PC-9 (cell line): ENCODE measurements at regions not wholly inside any gene's neighbourhood (a gene's known extent, or its start where the extent isn't known, plus 50 kb on each side); places are given as distances from the start of the nearest gene placed in this dataset.
"Not testable (repeated sequence)": the region's sequence is repeated elsewhere in the genome, so short reads cannot be mapped to it uniquely, and the experiment has no call there.

Source experiments
- BruUV-seq: library from RNA; stranded (reverse); fragments of 400-500 nt; replicated peaks from 2 replicates; lab custom pipeline; 2021; lab: Mats Ljungman, UMichigan
- CTCF ChIA-PET: fragments of 300-600 bp; sonication (Branson Sonifier 250); formaldehyde crosslinking; loops from one replicate; lab custom pipeline; 2022; ENCODE audit warnings: antibody characterized with exemption; lab: Charles Lee
- POLR2A ChIA-PET: fragments of 300-600 bp; sonication (Branson Sonifier 250); formaldehyde crosslinking; loops from one replicate; lab custom pipeline; 2022; ENCODE audit warnings: antibody characterized with exemption; ENCODE audit not compliant: unreplicated experiment; lab: Charles Lee
- DNase-seq, 2 experiments: peaks; one replicate each; pipeline versions ENCODE4 v3.0.0 to v3.0.0-alpha.2; 2015 to 2022; ENCODE audit warnings: mixed read lengths in 1 of 2
- H2AFZ ChIP-seq: fragments of 200-600 bp; sonication (generic); 2 replicates; pipeline ENCODE4 v1.8.1; 2017; ENCODE audit warnings: antibody characterized with exemption
- H3F3A ChIP-seq: fragments of 200-600 bp; sonication (generic); 2 replicates; pipeline ENCODE4 v1.8.1; 2017; ENCODE audit warnings: antibody characterized with exemption, mild to moderate bottlenecking, low read depth; ENCODE audit not compliant: insufficient read depth
- H3K27ac ChIP-seq: fragments of 200-600 bp; sonication (generic); 2 replicates; pipeline ENCODE4 v1.6.1; 2016; ENCODE audit warnings: mixed run types
- H3K27me3 ChIP-seq: fragments of 200-600 bp; sonication (generic); 2 replicates; pipeline ENCODE4 v1.6.1; 2016; ENCODE audit warnings: low read depth, mixed run types; ENCODE audit not compliant: insufficient read depth
- H3K36me3 ChIP-seq: fragments of 200-600 bp; sonication (generic); 2 replicates; pipeline ENCODE4 v1.6.1; 2016; ENCODE audit warnings: low read depth, mixed run types
- H3K4me1 ChIP-seq: fragments of 200-600 bp; sonication (generic); replicated peaks from 2 replicates; pipeline ENCODE4 v1.6.1; 2016; ENCODE audit warnings: mixed run types; ENCODE audit not compliant: insufficient read depth
- H3K4me2 ChIP-seq: fragments of 200-600 bp; sonication (generic); 2 replicates; pipeline ENCODE4 v1.6.1; 2017; ENCODE audit warnings: mixed run types
- H3K4me3 ChIP-seq: fragments of 200-600 bp; sonication (generic); 2 replicates; pipeline ENCODE4 v1.6.1; 2016; ENCODE audit warnings: mixed run types
- H3K79me2 ChIP-seq: fragments of 200-600 bp; sonication (generic); 2 replicates; pipeline ENCODE4 v1.6.1; 2017; ENCODE audit warnings: low read depth, mixed run types
- H3K9me2 ChIP-seq: fragments of 200-600 bp; sonication (generic); 2 replicates; pipeline ENCODE4 v1.8.1; 2017; ENCODE audit warnings: mild to moderate bottlenecking; ENCODE audit not compliant: insufficient read depth
- H3K9me3 ChIP-seq: fragments of 200-600 bp; sonication (generic); 2 replicates; pipeline ENCODE4 v1.8.1; 2016; ENCODE audit warnings: low read depth; ENCODE audit not compliant: insufficient read depth
- H4K20me1 ChIP-seq: fragments of 200-600 bp; sonication (generic); 2 replicates; pipeline ENCODE4 v1.8.1; 2017; ENCODE audit not compliant: insufficient read depth
- EZH2 ChIP-seq: fragments of 200-600 bp; sonication (generic); IDR thresholded peaks from 2 replicates; pipeline ENCODE4 v1.8.0; 2017; ENCODE audit warnings: antibody characterized with exemption, low read depth
- intact Hi-C: fragments of 100-400 bp; cut with micrococcal nuclease; formaldehyde crosslinking; loops from one replicate; pipeline ENCODE4 v1.10.0; 2022; ENCODE audit not compliant: unreplicated experiment
- TF ChIP-seq, protein P1 (sequence below): fragments of 200-600 bp; sonication (generic); conservative IDR thresholded peaks from 2 replicates; pipeline ENCODE4 v1.6.1; 2017; ENCODE audit warnings: mixed run types, antibody characterized with exemption, mild to moderate bottlenecking, moderate library complexity

DNA sequence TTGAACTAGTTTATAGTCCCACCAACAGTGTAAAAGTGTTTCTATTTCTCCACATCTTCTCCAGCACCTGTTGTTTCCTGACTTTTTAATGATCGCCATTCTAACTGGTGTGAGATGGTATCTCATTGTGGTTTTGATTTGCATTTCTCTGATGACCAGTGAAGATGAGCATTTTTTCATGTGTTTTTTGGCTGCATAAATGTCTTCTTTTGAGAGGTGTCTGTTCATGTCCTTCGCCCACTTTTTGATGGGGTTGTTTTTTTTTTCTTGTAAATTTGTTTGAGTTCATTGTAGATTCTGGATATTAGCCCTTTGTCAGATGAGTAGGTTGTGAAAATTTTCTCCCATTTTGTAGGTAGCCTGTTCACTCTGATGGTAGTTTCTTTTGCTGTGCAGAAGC, 102.4 kb upstream of the CNTNAP2 start:
- CTCF ChIA-PET, DNase-seq, intact Hi-C loops, POLR2A ChIA-PET, H3K79me2 ChIP-seq, H3K27me3 ChIP-seq, H3K36me3 ChIP-seq, H3K27ac ChIP-seq, H3K4me1 ChIP-seq, BruUV-seq, H3K9me3 ChIP-seq, H3K9me2 ChIP-seq, H4K20me1 ChIP-seq, H3K4me3 ChIP-seq, H3K4me2 ChIP-seq, H3F3A ChIP-seq, H2AFZ ChIP-seq: not testable (repeated sequence)

GRCh38 chr7:146008293-146008692, 108.3 kb upstream of the CNTNAP2 start:
- Histone ChIP-seq H3K79me2 (no peaks in the 10 kb centered on the region), H4K20me1 (no peaks in the 10 kb centered on the region), H3K4me1 (no peaks in the 10 kb centered on the region), H3F3A (no peaks in the 10 kb centered on the region), H3K9me3 (no peaks in the 10 kb centered on the region), H3K9me2 (no peaks in the 10 kb centered on the region), H3K27me3 (no peaks in the 10 kb centered on the region), H3K4me2 (no peak overlapping the region), H2AFZ (no peak overlapping the region), H3K36me3 (no peaks in the 10 kb centered on the region), H3K27ac (no peak overlapping the region), H3K4me3 (no peak overlapping the region)
- TF ChIP-seq, protein P1, sequence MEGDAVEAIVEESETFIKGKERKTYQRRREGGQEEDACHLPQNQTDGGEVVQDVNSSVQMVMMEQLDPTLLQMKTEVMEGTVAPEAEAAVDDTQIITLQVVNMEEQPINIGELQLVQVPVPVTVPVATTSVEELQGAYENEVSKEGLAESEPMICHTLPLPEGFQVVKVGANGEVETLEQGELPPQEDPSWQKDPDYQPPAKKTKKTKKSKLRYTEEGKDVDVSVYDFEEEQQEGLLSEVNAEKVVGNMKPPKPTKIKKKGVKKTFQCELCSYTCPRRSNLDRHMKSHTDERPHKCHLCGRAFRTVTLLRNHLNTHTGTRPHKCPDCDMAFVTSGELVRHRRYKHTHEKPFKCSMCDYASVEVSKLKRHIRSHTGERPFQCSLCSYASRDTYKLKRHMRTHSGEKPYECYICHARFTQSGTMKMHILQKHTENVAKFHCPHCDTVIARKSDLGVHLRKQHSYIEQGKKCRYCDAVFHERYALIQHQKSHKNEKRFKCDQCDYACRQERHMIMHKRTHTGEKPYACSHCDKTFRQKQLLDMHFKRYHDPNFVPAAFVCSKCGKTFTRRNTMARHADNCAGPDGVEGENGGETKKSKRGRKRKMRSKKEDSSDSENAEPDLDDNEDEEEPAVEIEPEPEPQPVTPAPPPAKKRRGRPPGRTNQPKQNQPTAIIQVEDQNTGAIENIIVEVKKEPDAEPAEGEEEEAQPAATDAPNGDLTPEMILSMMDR = no peak
- TF ChIP-seq EZH2 = no peak
- intact Hi-C loops = no loop called here
- POLR2A ChIA-PET = no interaction called here
- no peak for DNase-seq
- BruUV-seq = no TSS peak
- CTCF ChIA-PET = no interaction called here

DNA sequence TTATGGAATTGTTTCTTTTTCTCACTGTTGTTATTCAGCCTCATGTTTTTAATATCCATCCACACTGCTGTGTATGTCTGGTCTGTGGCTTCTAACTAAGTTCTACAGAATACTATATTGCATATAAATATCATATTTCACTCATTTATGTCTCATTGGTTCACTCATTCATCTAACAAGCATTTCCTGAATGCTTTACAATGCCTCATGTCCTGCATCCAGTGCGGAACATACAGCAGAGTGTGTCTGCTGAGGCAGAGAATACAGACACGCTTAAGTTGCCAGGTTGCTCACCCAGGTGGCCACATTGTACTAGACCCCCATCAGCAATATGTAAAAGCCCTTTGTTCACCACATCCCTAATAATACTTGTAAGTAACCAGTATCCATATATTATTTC, 111.8 kb upstream of the CNTNAP2 start:
- Histone ChIP-seq H3K4me3 (no peak overlapping the region), H3K36me3 (no peaks in the 10 kb centered on the region), H3K9me2 (no peaks in the 10 kb centered on the region), H4K20me1 (no peaks in the 10 kb centered on the region), H3K4me1 (no peaks in the 10 kb centered on the region), H2AFZ (no peak overlapping the region), H3K27me3 (no peaks in the 10 kb centered on the region), H3F3A (no peaks in the 10 kb centered on the region), H3K9me3 (no peaks in the 10 kb centered on the region), H3K27ac (no peak overlapping the region), H3K79me2 (no peaks in the 10 kb centered on the region), H3K4me2 (no peak overlapping the region)
- no peak for DNase-seq
- intact Hi-C loops = no loop called here
- BruUV-seq = no TSS peak
- TF ChIP-seq, protein P1 = no peak
- no peak for TF ChIP-seq EZH2
- ChIA-PET CTCF (no interaction called here), POLR2A (no interaction called here)

DNA sequence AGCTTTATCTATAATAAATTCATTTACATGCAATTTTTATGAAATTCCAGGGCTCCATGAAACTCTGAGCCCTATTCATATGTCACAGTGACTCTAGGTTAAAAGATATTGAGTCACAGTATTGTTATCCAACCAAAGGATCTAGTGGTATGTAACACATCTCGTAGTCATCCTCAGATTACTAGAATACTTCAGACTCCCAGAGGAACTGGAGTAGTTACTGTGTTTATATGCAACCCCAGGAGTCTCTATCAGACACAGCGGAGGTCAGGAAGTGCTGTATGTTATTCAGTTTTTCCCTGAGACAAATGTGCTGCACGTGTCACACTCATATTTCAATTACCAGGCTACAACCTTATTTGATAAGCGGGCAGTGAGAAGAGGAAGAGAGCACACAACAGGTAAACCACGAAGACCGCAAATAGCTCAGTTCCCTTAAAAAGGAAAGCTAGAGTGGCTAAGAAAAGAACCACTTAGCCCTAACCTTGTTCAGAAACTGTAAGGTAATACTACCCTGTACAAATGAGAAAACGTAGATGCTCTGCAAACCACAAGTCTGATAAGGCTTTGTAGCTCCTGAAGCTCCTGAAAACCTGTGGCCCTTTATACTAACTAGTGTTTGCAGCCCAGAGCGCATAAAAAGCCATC, 114.0 kb upstream of the CNTNAP2 start:
- no peak overlapping the region for H3K27ac ChIP-seq
- no peak overlapping the region for H3K4me3 ChIP-seq
- H3F3A ChIP-seq = no peaks in the 10 kb centered on the region
- no peaks in the 10 kb centered on the region for H4K20me1 ChIP-seq
- no peak for DNase-seq
- no TSS peak for BruUV-seq
- no peaks in the 10 kb centered on the region for H3K4me1 ChIP-seq
- H3K4me2 ChIP-seq = no peak overlapping the region
- H3K27me3 ChIP-seq = no peaks in the 10 kb centered on the region
- ChIA-PET CTCF (no interaction called here), POLR2A (no interaction called here)
- no peaks in the 10 kb centered on the region for H3K79me2 ChIP-seq
- 0 out of 2 replicates have a peak, but pooled peaks cover 3% of the 10 kb centered on the region for H3K9me2 ChIP-seq
- no peaks in the 10 kb centered on the region for H3K36me3 ChIP-seq
- TF ChIP-seq, protein P1 = no peak
- no peak for TF ChIP-seq EZH2
- intact Hi-C loops = no loop called here
- no peaks in the 10 kb centered on the region for H3K9me3 ChIP-seq
- H2AFZ ChIP-seq = no peak overlapping the region
